Iris pigment epithelial cell (primary cell): ENCODE measurements at regions not wholly inside any gene's neighbourhood (a gene's known extent, or its start where the extent isn't known, plus 50 kb on each side); places are given as distances from the start of the nearest gene placed in this dataset.
A peak's percentile ranks its signal among the peaks of the same experiment; 100 is the strongest.

ENCODE experiments used
- DNase-seq: peaks from one replicate; pipeline ENCODE4 v3.0.0-alpha.2; 2011; ENCODE audit warnings: low read depth

DNA sequence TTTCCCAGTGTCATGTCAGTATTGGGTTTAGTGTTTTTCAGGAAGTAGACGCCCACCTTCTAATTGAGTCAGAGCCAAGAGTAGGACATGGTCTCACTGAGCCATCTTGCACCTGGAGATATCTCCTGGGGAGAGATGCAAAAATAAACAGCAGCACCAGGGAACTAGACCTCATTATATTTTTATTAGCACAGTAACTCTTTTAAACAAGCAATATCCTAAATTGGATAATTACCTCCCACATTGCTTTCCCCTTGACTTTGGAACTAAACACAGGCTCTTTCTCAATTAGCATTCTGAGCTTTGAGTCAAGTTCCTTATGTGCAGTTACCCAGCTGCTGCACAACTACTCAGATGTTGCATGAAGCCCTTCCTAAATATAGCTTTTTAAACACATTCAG, 175.4 kb downstream of the IBTK start:
- DNase-seq: peak; percentile 12

DNA sequence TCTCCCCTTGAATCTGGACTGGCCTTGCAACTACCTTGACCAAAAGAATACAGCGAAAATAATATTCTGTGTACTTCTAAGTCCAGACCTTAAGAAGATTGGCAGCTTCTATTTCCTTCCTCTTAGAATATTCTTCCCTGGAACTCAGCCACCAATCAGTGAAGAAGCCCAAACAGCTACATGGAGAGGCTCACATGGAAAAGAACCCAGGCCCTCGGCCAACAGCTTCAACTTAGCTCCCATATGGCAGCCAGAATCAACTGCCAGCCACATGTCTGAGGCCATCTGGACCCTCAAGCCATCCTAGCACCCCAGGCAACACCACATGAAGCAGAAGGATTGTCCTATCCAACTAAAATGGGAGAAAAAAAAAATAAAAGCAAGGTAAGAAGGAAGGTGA, 178.8 kb downstream of the IBTK start:
- DNase-seq: no peak

DNA sequence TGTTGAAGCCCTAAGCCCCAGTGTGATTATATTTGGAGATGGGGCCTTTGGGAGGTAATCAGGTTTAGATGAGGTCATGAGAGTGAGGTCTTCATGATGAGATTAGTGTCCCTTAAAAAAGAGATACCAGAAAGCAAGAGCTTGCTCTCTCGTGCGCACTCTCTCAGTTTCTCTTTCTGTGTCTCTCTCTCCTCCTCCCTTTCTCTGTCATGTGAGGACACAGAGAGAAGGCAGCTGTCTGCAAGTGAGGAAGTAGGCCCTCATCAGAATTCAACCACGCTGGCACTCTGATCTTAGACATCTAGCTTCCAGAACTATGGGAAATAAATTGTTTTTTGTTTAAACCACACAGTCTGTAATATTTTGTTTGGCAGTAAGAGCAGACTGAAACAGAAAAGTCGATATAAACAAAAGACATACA, 180.5 kb downstream of the IBTK start:
- DNase-seq: peak; percentile 15

DNA sequence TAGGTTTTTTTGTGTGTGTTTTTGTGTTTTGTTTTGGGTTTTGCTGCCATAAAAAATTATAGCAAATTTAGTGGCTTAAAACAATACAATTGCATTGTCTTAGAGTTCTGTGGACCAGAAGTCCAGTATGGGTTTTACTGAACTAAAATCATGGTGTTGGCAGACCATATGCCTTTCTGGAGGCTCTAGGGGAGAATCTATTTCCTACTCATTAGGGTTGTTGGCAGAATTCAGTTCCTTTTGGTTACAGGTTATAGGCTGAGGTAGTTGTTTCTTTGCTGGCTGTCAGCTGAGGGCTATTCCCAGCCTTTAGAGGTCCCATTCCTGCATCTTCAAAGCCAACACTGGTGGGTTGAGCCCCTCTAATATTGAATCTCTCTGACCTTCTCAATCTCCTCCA, 181.3 kb downstream of the IBTK start:
- no peak for DNase-seq

DNA sequence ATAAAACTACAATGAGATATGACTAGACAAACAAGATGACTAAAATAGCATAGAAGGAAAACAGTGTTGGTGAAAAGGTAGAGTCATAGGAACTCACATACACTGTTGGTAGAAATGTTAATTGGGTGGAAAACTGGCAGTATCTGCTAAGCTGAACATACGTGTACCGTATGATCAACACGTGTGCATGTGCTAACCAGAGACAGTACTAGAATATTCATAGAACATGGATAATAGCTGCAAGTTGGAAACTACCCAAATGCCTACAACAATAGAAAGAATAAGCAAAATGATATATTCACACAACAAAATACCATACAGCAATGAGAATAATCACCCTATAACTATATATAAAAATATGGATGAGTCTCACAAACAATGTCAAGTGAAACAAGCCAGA, 184.0 kb downstream of the IBTK start:
- no peak for DNase-seq

DNA sequence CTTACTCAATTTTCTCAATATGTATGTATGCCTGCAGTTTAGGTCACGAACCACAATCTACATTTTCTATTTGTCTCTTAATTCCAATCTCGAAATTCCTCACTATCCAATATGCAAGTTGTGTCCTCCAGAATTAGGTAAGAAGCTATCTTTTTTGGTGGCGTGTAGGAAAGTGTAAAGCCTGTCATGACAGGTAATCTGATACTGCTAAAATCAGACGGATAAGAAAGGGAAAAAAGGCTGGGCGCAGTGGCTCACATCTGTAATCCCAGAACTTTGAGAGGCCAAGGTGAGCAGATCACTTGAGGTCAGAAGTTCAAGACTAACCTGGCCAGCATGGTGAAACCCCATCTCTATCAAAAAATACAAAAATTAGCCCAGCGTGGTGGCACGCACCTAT, 185.3 kb downstream of the IBTK start:
- no peak for DNase-seq

DNA sequence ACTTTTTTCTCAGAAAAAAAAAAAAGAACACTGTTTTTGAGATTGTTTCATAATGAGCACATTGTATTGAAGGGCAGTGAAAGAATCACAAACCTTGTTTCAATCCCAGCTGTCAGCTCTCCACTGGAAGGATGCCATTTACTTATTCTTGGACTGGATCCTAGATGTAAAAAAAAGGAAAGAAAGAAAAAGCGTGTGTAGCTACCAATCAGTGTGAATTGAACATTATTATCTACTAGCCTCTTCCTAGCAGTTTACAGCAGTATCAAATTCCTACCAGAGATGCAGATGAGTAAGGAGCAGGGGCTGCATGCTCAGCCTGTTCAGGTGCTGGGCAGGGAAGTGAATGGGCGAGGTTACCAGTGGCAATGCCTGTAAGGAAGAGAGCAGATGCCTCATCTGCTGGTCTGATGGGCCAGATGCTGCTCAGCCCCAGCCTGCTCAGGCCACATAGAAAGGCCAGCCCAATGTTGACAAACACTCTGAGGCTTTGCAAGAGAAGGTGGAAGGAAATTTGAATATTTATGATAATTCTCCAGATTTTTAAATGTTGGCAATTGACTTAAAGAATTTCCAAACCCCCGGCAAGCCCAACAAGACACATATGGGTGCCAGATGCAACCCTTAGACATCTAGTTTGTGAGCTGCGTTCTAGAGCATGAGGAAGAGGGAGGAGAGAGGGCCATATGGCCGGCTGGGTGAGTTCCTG, 189.5 kb downstream of the IBTK start:
- peak; percentile 73 for DNase-seq

DNA sequence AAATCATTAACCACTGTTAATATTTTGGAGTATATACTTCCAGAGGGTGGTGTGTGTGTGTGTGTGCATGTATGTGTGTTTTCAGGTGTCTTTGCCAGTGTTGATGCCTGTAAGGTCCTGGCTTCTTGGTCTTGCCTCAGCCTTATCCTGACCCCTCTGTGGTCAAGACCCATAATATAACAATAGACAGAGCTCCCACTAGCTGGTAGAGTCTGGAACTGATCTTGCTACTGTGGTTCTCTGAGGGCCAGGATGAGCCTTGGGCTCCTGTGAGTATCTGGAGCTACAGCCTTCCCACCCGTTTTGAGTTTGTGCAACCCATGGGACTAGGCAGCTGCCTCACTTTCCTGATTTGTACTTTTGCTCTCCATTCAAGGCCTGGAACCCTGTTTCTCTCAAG, 191.0 kb downstream of the IBTK start:
- no peak for DNase-seq

DNA sequence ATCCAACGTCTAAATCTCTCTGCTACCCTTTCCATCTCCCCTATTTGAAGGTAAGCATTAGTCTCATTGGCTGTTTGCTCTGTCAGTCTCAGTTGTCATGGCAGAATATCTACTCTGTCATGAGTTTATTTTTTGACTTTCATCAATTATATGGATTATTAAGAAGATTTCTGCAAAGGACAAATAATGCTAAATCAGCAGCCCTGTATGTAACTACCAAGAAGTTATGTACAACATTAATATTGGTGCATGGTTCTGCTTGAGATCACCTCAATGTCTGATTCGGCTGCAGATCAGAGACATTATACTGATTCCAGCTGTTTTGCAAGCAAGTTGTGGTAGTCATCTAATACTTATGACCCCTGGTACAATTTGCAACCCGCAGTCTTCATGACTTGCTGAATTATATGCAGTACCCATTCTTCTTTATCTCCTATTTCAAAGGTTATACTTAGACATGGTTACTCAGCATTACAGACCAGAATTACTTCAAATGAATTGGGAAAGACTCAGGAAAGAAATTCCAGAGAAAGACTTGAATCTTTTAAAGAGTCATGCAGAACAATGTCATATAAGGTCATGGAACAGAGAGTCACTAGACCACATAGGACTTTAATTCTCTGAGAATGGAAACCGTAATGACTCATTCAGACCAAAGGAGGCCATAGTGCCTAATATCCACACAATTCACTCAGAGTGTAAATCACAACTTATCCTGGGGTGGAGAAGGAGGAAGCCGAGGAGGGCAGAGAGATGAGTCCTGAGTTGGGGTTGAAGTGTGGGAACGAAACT, 201.4 kb downstream of the IBTK start:
- peak; percentile 82 for DNase-seq

DNA sequence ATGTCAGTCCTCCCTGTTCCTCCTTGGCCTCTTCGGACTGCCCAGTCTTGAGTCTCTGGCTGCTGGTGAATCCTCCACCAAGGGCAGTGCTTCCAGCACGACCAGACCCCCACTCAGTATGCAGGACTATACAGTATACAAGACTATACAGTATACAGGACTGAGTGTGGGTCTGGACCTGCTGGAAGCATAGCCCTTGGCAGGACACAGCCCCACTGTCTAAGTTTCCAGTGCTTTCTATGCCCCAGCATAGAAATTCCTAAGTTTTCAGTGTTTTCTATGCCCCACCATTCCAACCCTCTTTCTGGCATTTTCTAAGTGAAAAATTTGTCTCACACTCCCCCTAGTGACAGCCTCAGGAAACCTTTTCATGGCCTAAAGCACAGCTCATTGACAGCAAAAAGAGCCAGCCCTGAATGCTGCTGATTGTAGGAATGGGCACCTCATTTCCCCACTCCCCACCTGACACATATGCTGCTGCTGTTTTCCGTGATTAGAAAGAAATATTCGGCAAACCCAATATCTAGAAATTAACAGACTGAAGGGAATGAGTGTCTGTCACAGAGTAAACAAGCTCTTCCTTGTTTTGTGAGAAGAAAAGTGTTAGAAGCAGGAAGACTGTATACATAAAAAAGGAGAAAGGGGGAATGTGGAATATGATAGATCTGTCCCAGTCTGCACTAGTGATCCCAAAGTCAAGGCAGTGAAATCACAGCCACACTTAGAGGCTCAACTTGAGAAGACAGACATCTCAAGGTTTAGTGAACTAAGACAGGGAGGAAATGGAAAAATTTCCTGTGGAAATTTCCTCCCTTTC, 206.9 kb downstream of the IBTK start:
- DNase-seq: peak; percentile 59

DNA sequence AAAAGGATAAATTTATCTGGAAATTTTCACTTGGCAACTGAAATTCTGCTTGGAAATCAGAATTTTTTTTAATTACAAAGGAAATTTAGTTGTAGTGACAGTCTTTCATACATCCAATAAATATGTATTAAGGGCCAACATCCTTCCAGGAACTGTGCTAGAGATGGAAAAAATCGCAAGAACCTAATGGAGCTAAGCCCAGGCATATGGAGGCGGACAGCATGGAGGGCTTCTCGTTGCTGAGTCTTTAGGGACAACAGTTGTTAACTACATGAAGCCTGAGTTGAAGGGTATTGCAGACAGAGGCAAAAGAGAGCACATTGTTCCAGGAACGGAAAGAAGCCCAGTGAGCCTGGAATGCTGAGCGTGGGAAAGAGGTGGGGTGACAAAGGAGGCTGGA, 208.9 kb downstream of the IBTK start:
- no peak for DNase-seq

DNA sequence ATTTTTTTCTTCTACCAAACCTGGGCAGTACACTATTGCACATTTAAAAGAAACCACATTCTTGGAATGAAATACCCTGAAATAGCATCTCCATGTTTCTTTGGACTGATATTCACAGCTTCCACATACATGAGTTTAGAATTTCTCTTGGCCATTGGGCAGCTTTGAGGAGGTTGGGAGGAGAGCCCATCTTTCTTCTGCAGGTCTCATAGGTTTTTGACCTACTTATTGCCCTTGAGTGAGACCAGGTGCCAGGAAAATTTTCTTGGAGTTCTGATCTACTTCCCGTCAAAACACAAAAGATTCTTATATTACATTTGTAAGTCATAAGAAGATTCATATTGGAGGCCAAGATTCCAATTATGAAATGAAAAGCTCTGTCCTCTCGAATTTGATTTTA, 212.0 kb downstream of the IBTK start:
- DNase-seq: no peak

DNA sequence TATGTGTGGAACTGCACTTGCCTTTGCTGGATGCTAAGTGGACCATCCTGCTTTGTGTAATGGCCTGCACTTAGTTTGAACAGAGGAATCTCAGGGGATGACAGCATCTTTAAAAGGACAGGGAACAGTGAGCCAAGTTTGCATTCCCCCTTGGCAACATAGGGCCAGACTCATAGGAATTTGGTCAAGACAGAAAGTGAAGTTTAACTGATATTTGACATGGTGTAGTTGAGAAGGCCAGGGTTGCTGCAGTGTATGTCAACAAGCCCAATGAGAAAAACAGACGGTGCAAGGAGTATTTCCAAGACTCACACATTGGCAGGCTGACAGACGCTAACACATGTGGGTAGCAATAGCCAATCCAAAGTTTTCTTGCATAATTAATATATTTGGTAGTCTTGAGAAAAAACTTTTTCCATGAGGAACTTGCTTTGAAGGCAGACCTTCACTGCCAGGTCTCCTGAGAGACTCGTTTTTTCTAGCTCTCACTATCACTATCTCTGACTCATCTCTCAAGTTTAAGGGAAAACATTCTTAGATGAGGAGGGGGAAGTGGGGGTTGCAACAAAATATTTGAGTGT, 213.8 kb downstream of the IBTK start:
- peak; percentile 31 for DNase-seq

DNA sequence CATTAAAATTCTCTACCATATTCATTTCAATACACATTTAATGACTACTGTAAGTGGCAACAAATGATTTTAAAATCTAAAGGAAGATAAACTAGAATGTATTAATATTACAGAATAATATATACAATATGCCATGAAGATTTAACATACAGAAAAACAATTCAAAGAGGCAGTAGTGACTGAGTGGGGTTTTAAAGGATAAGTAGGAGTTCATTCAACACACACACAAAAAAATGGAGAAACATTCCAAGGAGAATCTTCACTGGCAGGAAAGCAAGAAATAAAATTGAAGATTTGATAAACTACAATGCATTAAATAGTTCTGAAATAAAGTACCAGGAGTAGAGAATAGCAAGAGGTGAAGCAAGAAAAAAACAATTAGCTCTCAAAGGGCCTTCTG, 215.1 kb downstream of the IBTK start:
- DNase-seq: no peak

DNA sequence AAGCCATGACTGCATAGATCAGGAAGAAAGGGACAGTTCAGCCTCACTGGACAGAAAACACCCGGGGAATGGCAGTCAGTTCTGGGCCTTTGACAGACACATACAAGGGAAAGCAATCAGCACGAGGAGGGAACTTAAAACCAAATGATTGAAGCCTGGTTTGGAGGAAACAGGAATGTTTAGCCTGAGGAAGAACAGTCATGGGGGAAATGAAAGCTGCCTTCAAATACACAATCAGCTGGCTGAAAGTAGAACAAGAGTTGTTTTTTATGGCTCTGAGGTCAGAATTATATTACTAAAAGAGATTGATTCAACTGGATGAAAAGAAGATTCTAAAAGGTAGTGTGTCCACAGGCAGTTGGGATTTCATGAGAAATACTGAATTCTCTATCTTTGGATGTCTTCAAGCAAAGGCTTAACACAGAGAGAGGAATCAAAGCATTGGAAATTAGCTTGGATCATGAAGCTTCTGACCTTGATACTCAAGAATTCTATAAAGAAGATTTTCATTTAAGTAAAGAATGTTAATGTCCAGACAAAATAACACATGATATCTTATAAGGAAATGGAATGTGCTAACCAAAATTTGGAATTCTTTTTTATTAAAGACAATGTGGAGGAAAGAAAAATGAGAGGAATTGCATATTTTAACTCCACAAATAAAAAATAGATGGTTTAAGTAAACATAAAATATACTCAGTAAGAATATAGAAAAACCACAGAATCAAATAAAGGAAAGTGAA, 216.6 kb downstream of the IBTK start:
- no peak for DNase-seq

DNA sequence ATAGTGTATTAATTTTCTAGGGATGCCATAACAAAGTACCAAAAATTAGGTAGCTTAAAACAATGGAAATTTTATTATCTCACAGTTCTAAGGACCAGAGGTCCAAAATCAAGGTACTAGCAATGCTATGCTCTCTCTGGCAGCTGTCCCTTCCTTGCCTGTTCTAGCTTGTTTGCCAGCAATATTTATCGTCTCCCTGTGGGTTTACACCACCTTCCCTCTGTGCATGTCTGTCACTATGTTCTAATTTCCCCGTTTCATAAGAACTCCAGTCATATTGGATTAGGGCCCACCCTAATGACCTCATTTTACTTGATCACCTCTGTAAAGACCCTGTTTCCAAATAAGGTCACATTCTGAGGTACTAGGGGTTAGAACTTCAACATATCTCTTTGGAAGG, 217.2 kb downstream of the IBTK start:
- no peak for DNase-seq

DNA sequence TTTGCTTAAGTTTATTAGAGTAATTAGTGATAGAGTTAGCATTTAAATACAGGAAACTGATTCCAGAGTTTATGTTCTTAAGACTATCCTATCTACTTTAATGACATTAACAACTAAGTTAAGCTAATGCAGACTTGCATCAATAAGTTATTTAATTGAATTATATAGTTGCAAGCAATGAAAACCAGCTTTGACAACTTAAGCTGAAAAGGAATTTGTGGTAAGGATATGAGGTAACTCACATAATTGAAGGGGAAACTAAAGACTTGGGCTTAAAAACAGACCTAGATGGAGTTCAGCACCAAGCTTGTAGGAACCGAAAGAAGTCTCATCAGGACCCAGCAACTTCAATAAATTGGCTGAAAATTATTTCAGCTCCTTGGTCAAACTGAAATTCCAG, 222.3 kb downstream of the IBTK start:
- peak; percentile 82 for DNase-seq

DNA sequence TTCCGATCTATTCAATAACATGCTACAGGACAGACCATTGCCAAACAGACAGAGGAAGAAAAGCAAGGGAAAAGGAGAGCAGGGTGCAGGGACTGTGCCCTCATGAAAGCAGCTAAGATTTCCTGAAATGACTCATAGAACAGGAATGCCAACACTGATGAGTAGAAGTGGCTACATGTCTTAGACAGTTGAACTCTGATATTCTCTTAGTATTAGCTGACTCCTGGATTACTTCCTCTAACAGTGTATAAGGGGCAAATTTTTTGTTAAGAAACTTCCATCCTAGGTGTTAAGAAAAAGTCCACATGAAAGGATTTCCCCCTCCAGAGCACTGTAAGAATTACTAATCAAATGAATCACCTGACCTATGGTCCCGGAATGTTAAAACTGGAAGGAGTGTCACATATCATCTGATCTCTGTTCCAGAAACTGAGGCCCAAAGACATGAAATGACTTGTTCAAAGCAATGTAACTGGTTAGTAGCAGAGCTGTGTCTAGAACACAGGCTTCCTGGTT, 224.9 kb downstream of the IBTK start:
- DNase-seq: peak; percentile 86

DNA sequence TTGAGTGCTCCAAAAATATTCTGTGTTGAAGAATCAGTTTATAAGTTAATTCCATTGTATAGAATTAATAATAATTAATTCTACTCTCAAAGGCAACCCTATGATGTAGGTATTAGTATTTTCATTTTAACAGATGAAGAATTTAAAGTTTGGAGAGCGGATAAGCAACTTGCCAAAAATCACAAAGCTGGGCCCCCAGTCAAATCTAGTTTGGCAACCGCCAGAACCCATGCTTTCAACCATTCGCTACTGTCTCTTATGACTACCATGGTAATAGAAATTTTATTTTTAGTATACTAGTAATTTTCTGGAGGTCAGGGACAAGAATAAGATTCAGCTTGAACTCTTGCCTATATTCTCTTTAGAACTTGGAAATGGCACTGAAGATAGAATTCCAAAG, 229.8 kb downstream of the IBTK start:
- no peak for DNase-seq

DNA sequence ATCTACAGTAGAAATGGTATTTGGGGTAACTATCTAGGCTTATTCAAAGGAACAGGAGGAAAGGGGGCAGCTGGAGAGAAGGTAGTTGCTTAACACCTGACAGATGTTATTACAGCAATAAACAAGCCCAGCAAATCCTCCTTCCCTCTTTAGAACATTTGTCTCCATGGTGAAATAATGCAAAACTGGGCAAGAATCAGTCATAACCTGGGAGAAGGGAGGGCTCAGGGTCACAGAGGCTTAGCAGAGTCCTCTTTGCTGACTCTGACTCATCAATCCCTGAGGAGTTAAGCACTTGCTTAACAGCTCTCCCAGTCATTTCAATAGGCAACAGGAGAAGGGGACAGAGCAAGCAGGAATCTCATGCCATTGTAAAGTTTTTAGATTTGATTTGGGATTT, 230.3 kb downstream of the IBTK start:
- DNase-seq: peak; percentile 90

DNA sequence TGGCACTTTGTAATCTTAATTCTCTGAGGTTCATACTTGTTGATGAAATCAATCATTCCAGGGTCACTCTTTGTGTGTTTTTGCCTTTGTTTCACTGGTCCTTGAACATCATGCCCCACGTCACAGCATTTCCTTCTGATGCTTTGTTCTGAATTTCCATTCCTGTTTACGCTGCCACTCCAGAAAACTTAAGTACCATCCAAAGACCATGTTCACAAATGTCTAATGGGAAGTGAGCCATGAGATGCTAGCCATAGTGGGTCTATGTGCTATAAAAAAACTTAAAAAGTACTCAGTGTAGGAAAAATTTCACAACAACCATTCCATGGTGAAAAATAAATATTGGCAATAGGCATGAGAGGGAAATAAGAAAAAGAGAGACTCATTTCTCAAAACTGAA, 232.0 kb downstream of the IBTK start:
- no peak for DNase-seq

DNA sequence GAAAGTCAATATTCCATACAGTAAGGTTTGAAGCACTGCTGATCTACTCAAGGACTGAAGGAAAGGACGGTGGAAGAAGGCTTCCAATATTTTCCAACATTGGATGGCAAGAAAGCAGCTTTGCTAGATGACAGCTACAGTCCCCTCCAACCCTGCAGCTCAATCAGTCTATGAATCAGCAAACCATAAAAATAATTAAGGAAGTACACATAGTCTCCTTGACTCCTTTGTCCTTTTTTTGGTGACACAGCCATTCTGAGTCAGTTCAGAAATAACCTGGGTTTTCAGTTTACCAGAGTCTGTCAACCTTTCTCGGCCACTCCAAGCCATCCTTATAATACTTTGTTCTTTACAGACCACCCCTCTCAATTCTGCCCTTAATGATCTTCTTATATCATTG, 232.5 kb downstream of the IBTK start:
- no peak for DNase-seq
